DOHH2 (cell line): ENCODE measurements at regions not wholly inside any gene's neighbourhood (a gene's known extent, or its start where the extent isn't known, plus 50 kb on each side); places are given as distances from the start of the nearest gene placed in this dataset.

Experiments
- H3F3A ChIP-seq: fragments of 200-600 bp; sonication (generic), shearing (Covaris generic); 2 replicates; pipeline ENCODE4 v1.6.0; 2016; ENCODE audit warnings: antibody characterized with exemption, mild to moderate bottlenecking; ENCODE audit not compliant: control insufficient read depth, insufficient read depth
- H3K27ac ChIP-seq: fragments of 200-600 bp; sonication (generic); 2 replicates; pipeline ENCODE4 v1.5.1; 2014; ENCODE audit warnings: low read depth, mild to moderate bottlenecking, low read length, moderate library complexity
- H3K27me3 ChIP-seq: fragments of 200-600 bp; sonication (generic); 2 replicates; pipeline ENCODE4 v1.6.1; 2014; ENCODE audit warnings: mild to moderate bottlenecking, low read length, mixed read lengths; ENCODE audit not compliant: control insufficient read depth
- H3K36me3 ChIP-seq: fragments of 200-600 bp; sonication (generic); 2 replicates; pipeline ENCODE4 v1.6.1; 2014; ENCODE audit warnings: mild to moderate bottlenecking, low read length, moderate library complexity, mixed read lengths; ENCODE audit not compliant: control insufficient read depth
- H3K4me1 ChIP-seq: fragments of 200-600 bp; sonication (generic); 2 replicates; pipeline ENCODE4 v1.6.1; 2014; ENCODE audit warnings: mild to moderate bottlenecking, low read length, mixed read lengths; ENCODE audit not compliant: control insufficient read depth
- H3K4me2 ChIP-seq: fragments of 200-600 bp; sonication (generic); 2 replicates; pipeline ENCODE4 v1.6.0; 2014; ENCODE audit warnings: mild to moderate bottlenecking, low read length, moderate library complexity
- H3K4me3 ChIP-seq: fragments of 200-600 bp; sonication (generic); 2 replicates; pipeline ENCODE4 v1.5.1; 2014; ENCODE audit warnings: mild to moderate bottlenecking, low read length, mixed read lengths
- H3K79me2 ChIP-seq: fragments of 200-600 bp; sonication (generic); 2 replicates; pipeline ENCODE4 v1.6.1; 2014; ENCODE audit warnings: mild to moderate bottlenecking, low read length, mixed read lengths; ENCODE audit not compliant: control insufficient read depth
- H3K9me2 ChIP-seq: fragments of 200-600 bp; sonication (generic); replicated peaks from 2 replicates; pipeline ENCODE4 v1.6.1; 2014; ENCODE audit warnings: mild to moderate bottlenecking, low read length, mixed read lengths; ENCODE audit not compliant: control insufficient read depth
- H3K9me3 ChIP-seq: fragments of 200-600 bp; sonication (generic); 2 replicates; pipeline ENCODE4 v1.6.1; 2014; ENCODE audit warnings: antibody characterized with exemption, low read length, mixed read lengths; ENCODE audit not compliant: control insufficient read depth, insufficient read depth
- H4K20me1 ChIP-seq: fragments of 200-600 bp; sonication (generic); 2 replicates; pipeline ENCODE4 v1.6.0; 2014; ENCODE audit warnings: low read depth, mild to moderate bottlenecking, antibody characterized with exemption, low read length, moderate library complexity; ENCODE audit not compliant: control insufficient read depth, insufficient read depth
- CTCF ChIP-seq: fragments of 200-600 bp; sonication (generic); IDR thresholded peaks from one replicate; pipeline ENCODE4 v1.5.1; 2014; ENCODE audit warnings: antibody characterized with exemption, mild to moderate bottlenecking, low read depth, low read length; ENCODE audit not compliant: poor library complexity, severe bottlenecking
- EZH2phosphoT487 ChIP-seq: fragments of 200-600 bp; sonication (generic); IDR thresholded peaks from 2 replicates; pipeline ENCODE4 v1.6.1; 2017; ENCODE audit warnings: borderline replicate concordance, mild to moderate bottlenecking, antibody characterized with exemption, low read length, moderate library complexity, mixed read lengths

- Histone ChIP-seq H3K4me1 (no peaks in the 10 kb centered on the region), H3K4me3 (no peak overlapping the region), H3K36me3 (no peaks in the 10 kb centered on the region), H3K9me3 (no peaks in the 10 kb centered on the region), H3K27ac (no peak overlapping the region), H3F3A (no peaks in the 10 kb centered on the region), H4K20me1 (no peaks in the 10 kb centered on the region), H3K27me3 (no peaks in the 10 kb centered on the region), H3K79me2 (no peaks in the 10 kb centered on the region), H3K4me2 (no peak overlapping the region), H3K9me2 (no peaks in the 10 kb centered on the region)
- TF ChIP-seq EZH2phosphoT487 = no peak
Measured at GRCh38 chr2:163302141-163302540, 433.7 kb downstream of the FIGN start.

- no peaks in the 10 kb centered on the region for H3K27me3 ChIP-seq
- H3K4me2 ChIP-seq = no peak overlapping the region
- H3K9me3 ChIP-seq = no peaks in the 10 kb centered on the region
- no peaks in the 10 kb centered on the region for H3K4me1 ChIP-seq
- no peaks in the 10 kb centered on the region for H3K36me3 ChIP-seq
- no peaks in the 10 kb centered on the region for H4K20me1 ChIP-seq
- H3K4me3 ChIP-seq = no peak overlapping the region
- H3F3A ChIP-seq = no peaks in the 10 kb centered on the region
- no peaks in the 10 kb centered on the region for H3K9me2 ChIP-seq
- TF ChIP-seq EZH2phosphoT487 (no peak), CTCF (no peak)
- H3K27ac ChIP-seq = no peak overlapping the region
- H3K79me2 ChIP-seq = no peaks in the 10 kb centered on the region
Measured at GRCh38 chr2:163291790-163292189, 444.0 kb downstream of the FIGN start.

- H4K20me1 ChIP-seq = no peaks in the 10 kb centered on the region
- no peaks in the 10 kb centered on the region for H3K27me3 ChIP-seq
- H3K79me2 ChIP-seq = no peaks in the 10 kb centered on the region
- H3K4me1 ChIP-seq = no peaks in the 10 kb centered on the region
- H3K27ac ChIP-seq = no peak overlapping the region
- no peaks in the 10 kb centered on the region for H3K9me2 ChIP-seq
- H3K9me3 ChIP-seq = no peaks in the 10 kb centered on the region
- TF ChIP-seq CTCF (no peak), EZH2phosphoT487 (no peak)
- H3F3A ChIP-seq = no peaks in the 10 kb centered on the region
- no peak overlapping the region for H3K4me3 ChIP-seq
- no peak overlapping the region for H3K4me2 ChIP-seq
- no peaks in the 10 kb centered on the region for H3K36me3 ChIP-seq
Measured at GRCh38 chr2:163281717-163282116, 443.1 kb upstream of the KCNH7 start.

- H3K4me1 ChIP-seq = no peaks in the 10 kb centered on the region
- TF ChIP-seq CTCF = no peak
Measured at GRCh38 chr2:163269374-163270021, 430.9 kb upstream of the KCNH7 start.

More at GRCh38 chr2:163269374-163270021, 430.9 kb upstream of the KCNH7 start:
- no peaks in the 10 kb centered on the region for H3F3A ChIP-seq
- H3K27me3 ChIP-seq = no peaks in the 10 kb centered on the region
- no peaks in the 10 kb centered on the region for H4K20me1 ChIP-seq
- no peaks in the 10 kb centered on the region for H3K9me2 ChIP-seq
- H3K79me2 ChIP-seq = no peaks in the 10 kb centered on the region
- H3K4me3 ChIP-seq = no peak overlapping the region
- no peaks in the 10 kb centered on the region; the same call in 1 of the 2 replicates for H3K9me3 ChIP-seq
- no peak overlapping the region for H3K27ac ChIP-seq
- no peaks in the 10 kb centered on the region for H3K36me3 ChIP-seq
- H3K4me2 ChIP-seq = no peak overlapping the region
